ENCODE measurements at regions not wholly inside any gene's neighbourhood (a gene's known extent, or its start where the extent isn't known, plus 50 kb on each side); places are given as distances from the start of the nearest gene placed in this dataset.

DNA sequence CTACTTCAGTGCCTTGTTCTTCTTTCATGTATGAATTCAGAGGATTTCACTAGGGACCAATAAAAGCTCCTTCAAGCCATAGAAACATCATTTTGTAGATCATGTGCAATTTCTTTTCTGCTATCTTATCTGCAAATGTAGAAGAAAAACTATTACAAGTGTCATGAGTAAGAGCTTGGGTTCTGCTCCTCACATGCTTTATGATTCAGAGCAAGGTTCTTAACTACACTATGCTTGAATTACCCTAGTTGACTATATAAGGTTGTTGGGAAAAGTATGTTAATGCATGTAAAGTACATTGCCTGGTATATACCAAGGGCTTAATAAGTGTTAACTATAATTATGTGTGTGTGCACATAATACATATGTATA lies 91.4 kb upstream of the S1PR1 start:
- TF ChIP-seq, protein P1, sequence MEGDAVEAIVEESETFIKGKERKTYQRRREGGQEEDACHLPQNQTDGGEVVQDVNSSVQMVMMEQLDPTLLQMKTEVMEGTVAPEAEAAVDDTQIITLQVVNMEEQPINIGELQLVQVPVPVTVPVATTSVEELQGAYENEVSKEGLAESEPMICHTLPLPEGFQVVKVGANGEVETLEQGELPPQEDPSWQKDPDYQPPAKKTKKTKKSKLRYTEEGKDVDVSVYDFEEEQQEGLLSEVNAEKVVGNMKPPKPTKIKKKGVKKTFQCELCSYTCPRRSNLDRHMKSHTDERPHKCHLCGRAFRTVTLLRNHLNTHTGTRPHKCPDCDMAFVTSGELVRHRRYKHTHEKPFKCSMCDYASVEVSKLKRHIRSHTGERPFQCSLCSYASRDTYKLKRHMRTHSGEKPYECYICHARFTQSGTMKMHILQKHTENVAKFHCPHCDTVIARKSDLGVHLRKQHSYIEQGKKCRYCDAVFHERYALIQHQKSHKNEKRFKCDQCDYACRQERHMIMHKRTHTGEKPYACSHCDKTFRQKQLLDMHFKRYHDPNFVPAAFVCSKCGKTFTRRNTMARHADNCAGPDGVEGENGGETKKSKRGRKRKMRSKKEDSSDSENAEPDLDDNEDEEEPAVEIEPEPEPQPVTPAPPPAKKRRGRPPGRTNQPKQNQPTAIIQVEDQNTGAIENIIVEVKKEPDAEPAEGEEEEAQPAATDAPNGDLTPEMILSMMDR (IDR thresholded peaks at IDR 0.05), result no peak
- TF ChIP-seq POLR2A (IDR thresholded peaks at IDR 0.05), result no peak
